ENCODE measurements at regions not wholly inside any gene's neighbourhood (a gene's known extent, or its start where the extent isn't known, plus 50 kb on each side); places are given as distances from the start of the nearest gene placed in this dataset.

GRCh38 chr3:135454890-135455289 lies 510.6 kb upstream of the PPP2R3A start:
- DNase-seq (ENCODE audit: low read depth, low spot score), result no peak

GRCh38 chr3:135456108-135456790 lies 509.3 kb upstream of the PPP2R3A start:
- DNase-seq (ENCODE audit: low read depth, low spot score), result no peak
- H3K4me3 ChIP-seq (ENCODE audit: low read length), result no peak overlapping the region

More at GRCh38 chr3:135454890-135455289, 510.6 kb upstream of the PPP2R3A start:
- no peak overlapping the region for H3K4me3 ChIP-seq (ENCODE audit: low read length)

- no peak for DNase-seq (ENCODE audit: low read depth, low spot score)
- no peak overlapping the region for H3K4me3 ChIP-seq (ENCODE audit: low read length)
Measured at GRCh38 chr3:135458541-135459322, 506.8 kb upstream of the PPP2R3A start.

GRCh38 chr3:135460273-135460672 lies 505.3 kb upstream of the PPP2R3A start:
- DNase-seq (ENCODE audit: low read depth, low spot score), result no peak
- no peak overlapping the region for H3K4me3 ChIP-seq (ENCODE audit: low read length)

GRCh38 chr3:135471911-135472310 lies 493.6 kb upstream of the PPP2R3A start:
- DNase-seq (ENCODE audit: low read depth, low spot score), result no peak

GRCh38 chr3:135473449-135473848 lies 492.1 kb upstream of the PPP2R3A start:
- no peak for DNase-seq (ENCODE audit: low read depth, low spot score)
- H3K4me3 ChIP-seq (ENCODE audit: low read length), result no peak overlapping the region

More at GRCh38 chr3:135471911-135472310, 493.6 kb upstream of the PPP2R3A start:
- no peak overlapping the region for H3K4me3 ChIP-seq (ENCODE audit: low read length)

- DNase-seq (ENCODE audit: low read depth, low spot score), result no peak
- H3K4me3 ChIP-seq (ENCODE audit: low read length), result no peak overlapping the region
Measured at GRCh38 chr3:135487261-135487660, 478.3 kb upstream of the PPP2R3A start.

GRCh38 chr3:135490219-135490915 lies 475.2 kb upstream of the PPP2R3A start:
- no peak overlapping the region for H3K4me3 ChIP-seq (ENCODE audit: low read length)
- DNase-seq (ENCODE audit: low read depth, low spot score), result no peak

GRCh38 chr3:135491491-135492205 lies 473.9 kb upstream of the PPP2R3A start:
- H3K4me3 ChIP-seq (ENCODE audit: low read length), result no peak overlapping the region
- no peak for DNase-seq (ENCODE audit: low read depth, low spot score)

GRCh38 chr3:135495891-135496290 lies 469.6 kb upstream of the PPP2R3A start:
- H3K4me3 ChIP-seq (ENCODE audit: low read length), result no peak overlapping the region

GRCh38 chr3:135497979-135498378 lies 467.5 kb upstream of the PPP2R3A start:
- H3K4me3 ChIP-seq (ENCODE audit: low read length), result no peak overlapping the region
- DNase-seq (ENCODE audit: low read depth, low spot score), result peak; percentile 12

More at GRCh38 chr3:135495891-135496290, 469.6 kb upstream of the PPP2R3A start:
- DNase-seq (ENCODE audit: low read depth, low spot score), result no peak

- DNase-seq (ENCODE audit: low read depth, low spot score), result no peak
- H3K4me3 ChIP-seq (ENCODE audit: low read length), result no peak overlapping the region
Measured at GRCh38 chr3:135499426-135499825, 466.1 kb upstream of the PPP2R3A start.

GRCh38 chr3:135500034-135500433 lies 465.5 kb upstream of the PPP2R3A start:
- DNase-seq (ENCODE audit: low read depth, low spot score), result no peak
- H3K4me3 ChIP-seq (ENCODE audit: low read length), result no peak overlapping the region

- DNase-seq (ENCODE audit: low read depth, low spot score), result no peak
- H3K4me3 ChIP-seq (ENCODE audit: low read length), result no peak overlapping the region
Measured at GRCh38 chr3:135503065-135503759, 462.3 kb upstream of the PPP2R3A start.

- peak; percentile 21 for DNase-seq (ENCODE audit: low read depth, low spot score)
Measured at GRCh38 chr3:135503760-135504686, 461.5 kb upstream of the PPP2R3A start.

GRCh38 chr3:135513106-135514059 lies 452.1 kb upstream of the PPP2R3A start:
- DNase-seq (ENCODE audit: low read depth, low spot score), result peak; percentile 26
- H3K4me3 ChIP-seq (ENCODE audit: low read length), result no peak overlapping the region

More at GRCh38 chr3:135503760-135504686, 461.5 kb upstream of the PPP2R3A start:
- H3K4me3 ChIP-seq (ENCODE audit: low read length), result no peak overlapping the region

- DNase-seq (ENCODE audit: low read depth, low spot score), result no peak
- H3K4me3 ChIP-seq (ENCODE audit: low read length), result no peak overlapping the region
Measured at GRCh38 chr3:135514060-135514448, 451.5 kb upstream of the PPP2R3A start.
